Smooth muscle cell (in vitro differentiated cells): ENCODE measurements at regions not wholly inside any gene's neighbourhood (a gene's known extent, or its start where the extent isn't known, plus 50 kb on each side); places are given as distances from the start of the nearest gene placed in this dataset.

Experiments
- DNase-seq: peaks from one replicate; lab custom pipeline; 2025; ENCODE audit not compliant: unreplicated experiment; lab: John Stamatoyannopoulos, UW
- H2AFZ ChIP-seq: fragments of 200-600 bp; sonication (generic); 2 replicates; pipeline ENCODE4 v1.6.0; 2016; ENCODE audit warnings: antibody characterized with exemption, low read depth, mild to moderate bottlenecking
- H3F3A ChIP-seq: fragments of 200-600 bp; sonication (generic); 2 replicates; pipeline ENCODE4 v1.6.0; 2017; ENCODE audit warnings: antibody characterized with exemption, low read depth
- H3K27ac ChIP-seq: fragments of 200-600 bp; sonication (generic); 2 replicates; pipeline ENCODE4 v1.5.1; 2016; ENCODE audit warnings: low read depth, mild to moderate bottlenecking
- H3K27me3 ChIP-seq: fragments of 200-600 bp; sonication (generic); 2 replicates; pipeline ENCODE4 v1.6.1; 2016; ENCODE audit warnings: low read depth, mild to moderate bottlenecking
- H3K36me3 ChIP-seq: fragments of 200-600 bp; sonication (generic); 2 replicates; pipeline ENCODE4 v1.5.1; 2016; ENCODE audit warnings: low read depth
- H3K4me1 ChIP-seq: fragments of 200-600 bp; sonication (generic); 2 replicates; pipeline ENCODE4 v1.5.1; 2016; ENCODE audit warnings: low read depth
- H3K4me2 ChIP-seq: fragments of 200-600 bp; sonication (generic); 2 replicates; pipeline ENCODE4 v1.6.0; 2016; ENCODE audit warnings: mild to moderate bottlenecking
- H3K4me3 ChIP-seq: fragments of 200-600 bp; sonication (generic); 2 replicates; pipeline ENCODE4 v1.5.1; 2016; ENCODE audit warnings: mild to moderate bottlenecking
- H3K79me2 ChIP-seq: fragments of 200-600 bp; sonication (generic); 2 replicates; pipeline ENCODE4 v1.6.0; 2016; ENCODE audit warnings: low read depth, mild to moderate bottlenecking
- H3K9ac ChIP-seq: fragments of 200-600 bp; sonication (generic); 2 replicates; pipeline ENCODE4 v1.6.0; 2016; ENCODE audit warnings: low read depth
- H3K9me3 ChIP-seq: fragments of 200-600 bp; sonication (generic); replicated peaks from 2 replicates; pipeline ENCODE4 v1.5.1; 2016; ENCODE audit warnings: low read depth
- H4K20me1 ChIP-seq: fragments of 200-600 bp; sonication (generic); 2 replicates; pipeline ENCODE4 v1.6.0; 2016; ENCODE audit warnings: low read depth
- CTCF ChIP-seq: fragments of 200-600 bp; sonication (generic); IDR thresholded peaks from 2 replicates; pipeline ENCODE4 v1.5.1; 2017; ENCODE audit warnings: borderline replicate concordance, mild to moderate bottlenecking, antibody characterized with exemption; ENCODE audit not compliant: insufficient read depth, poor library complexity, severe bottlenecking
- WGBS: methylation state at CpG from one replicate; pipeline ENCODE4 v1.1.7; 2016; ENCODE audit warnings: low lambda C conversion rate; 5-methylcytosine and 5-hydroxymethylcytosine counted together

DNA sequence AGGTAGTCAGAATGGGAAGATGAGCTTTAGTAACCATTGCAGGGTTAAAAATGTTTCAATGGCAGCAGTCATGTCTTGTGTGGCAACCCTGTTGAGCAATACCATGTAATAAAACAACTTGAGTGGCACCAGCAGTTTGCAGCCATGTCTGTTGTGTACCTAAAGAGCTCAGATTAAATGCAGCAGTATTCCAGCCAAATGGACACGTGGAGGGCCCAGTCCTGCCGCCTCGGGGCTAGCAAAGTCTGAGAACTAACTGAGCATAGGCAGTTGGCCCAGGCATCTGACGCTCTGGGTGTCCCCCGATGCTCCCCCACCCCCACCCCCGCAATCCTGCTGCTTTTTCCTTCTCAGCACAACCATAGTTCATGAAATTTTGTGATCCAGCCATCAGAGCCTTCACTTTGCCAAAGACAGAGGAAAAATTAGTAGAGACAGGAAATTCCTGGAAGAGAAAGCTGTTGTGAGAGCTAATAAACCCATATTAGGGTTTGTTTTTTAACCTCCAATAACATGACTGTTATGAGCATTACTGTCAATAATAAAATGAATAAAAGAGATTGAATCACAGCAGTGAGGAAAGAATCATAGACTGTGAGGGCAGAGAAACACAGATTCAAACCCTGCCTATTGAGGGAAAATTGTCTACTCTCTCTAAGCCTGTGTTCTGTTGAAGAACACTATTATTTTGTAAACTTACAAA, 220.6 kb upstream of the RHOBTB1 start:
- H3K4me1 ChIP-seq = no peaks in the 10 kb centered on the region
- no peak overlapping the region for H3K4me2 ChIP-seq
- no peaks in the 10 kb centered on the region for H3K36me3 ChIP-seq
- H3K27ac ChIP-seq = no peak overlapping the region
- H3K27me3 ChIP-seq = no peaks in the 10 kb centered on the region
- TF ChIP-seq CTCF = no peak
- H3K4me3 ChIP-seq = no peak overlapping the region
- H2AFZ ChIP-seq = peak overlapping the region; percentile 54
- no peaks in the 10 kb centered on the region for H3F3A ChIP-seq
- no peaks in the 10 kb centered on the region for H3K9me3 ChIP-seq
- no peak overlapping the region for H3K9ac ChIP-seq
- DNase-seq = no peak
- no peaks in the 10 kb centered on the region for H4K20me1 ChIP-seq
- WGBS = 86% methylated on average over 6 of the region's 6 CpGs
- H3K79me2 ChIP-seq = no peaks in the 10 kb centered on the region

- Histone ChIP-seq H3K9me3 (no peaks in the 10 kb centered on the region), H2AFZ (no peak overlapping the region), H3K9ac (no peak overlapping the region), H3K4me3 (no peak overlapping the region), H3K79me2 (no peaks in the 10 kb centered on the region), H3F3A (no peaks in the 10 kb centered on the region), H3K36me3 (no peaks in the 10 kb centered on the region), H4K20me1 (no peaks in the 10 kb centered on the region), H3K4me2 (no peak overlapping the region), H3K27me3 (no peaks in the 10 kb centered on the region), H3K4me1 (no peaks in the 10 kb centered on the region), H3K27ac (no peak overlapping the region)
- WGBS = 95% methylated on average over 7 of the region's 7 CpGs
- TF ChIP-seq CTCF = no peak
- DNase-seq = no peak
Measured at GRCh38 chr10:61163403-61163802, 219.4 kb upstream of the RHOBTB1 start.

- Histone ChIP-seq H3K27ac (no peak overlapping the region), H3K4me3 (no peak overlapping the region), H2AFZ (no peak overlapping the region), H3K4me2 (no peak overlapping the region), H3K79me2 (no peaks in the 10 kb centered on the region), H4K20me1 (no peaks in the 10 kb centered on the region), H3K27me3 (no peaks in the 10 kb centered on the region), H3F3A (no peaks in the 10 kb centered on the region), H3K36me3 (no peaks in the 10 kb centered on the region), H3K9ac (no peak overlapping the region), H3K4me1 (no peaks in the 10 kb centered on the region), H3K9me3 (no peaks in the 10 kb centered on the region)
- WGBS = 96% methylated on average over 4 of the region's 4 CpGs
- TF ChIP-seq CTCF = no peak
- no peak for DNase-seq
Measured at GRCh38 chr10:61160253-61160652, 216.3 kb upstream of the RHOBTB1 start.

DNA sequence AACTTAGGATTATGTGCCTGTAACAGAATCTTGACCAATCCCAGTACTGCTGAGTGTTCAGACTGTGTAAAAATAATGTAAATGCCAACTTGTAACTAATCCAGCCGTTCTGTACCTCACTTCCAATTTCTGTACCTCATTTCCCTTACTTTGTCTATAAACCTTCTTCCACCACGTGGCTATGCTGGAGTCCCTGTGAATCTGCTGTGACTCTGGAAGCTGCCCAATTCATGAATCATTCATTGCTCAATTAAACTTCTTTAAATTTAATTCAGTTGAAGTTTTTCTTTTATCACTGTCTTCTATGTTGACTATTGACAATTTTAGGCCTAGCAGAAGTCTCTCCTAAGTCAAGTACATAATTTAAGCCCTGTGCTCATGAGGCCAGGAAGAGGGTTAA, 215.3 kb upstream of the RHOBTB1 start:
- Histone ChIP-seq H2AFZ (no peak overlapping the region), H3K27ac (no peak overlapping the region), H4K20me1 (no peaks in the 10 kb centered on the region), H3F3A (no peaks in the 10 kb centered on the region), H3K79me2 (no peaks in the 10 kb centered on the region), H3K4me3 (no peak overlapping the region), H3K9ac (no peak overlapping the region), H3K9me3 (no peaks in the 10 kb centered on the region), H3K36me3 (no peaks in the 10 kb centered on the region), H3K27me3 (no peaks in the 10 kb centered on the region), H3K4me2 (no peak overlapping the region), H3K4me1 (no peaks in the 10 kb centered on the region)
- WGBS = 88% methylated on average over 2 of the region's 2 CpGs
- no peak for DNase-seq
- TF ChIP-seq CTCF = no peak
